Left ventricle myocardium inferior (tissue), 1 donor: ENCODE measurements at regions not wholly inside any gene's neighbourhood (a gene's known extent, or its start where the extent isn't known, plus 50 kb on each side); places are given as distances from the start of the nearest gene placed in this dataset.
A peak's percentile ranks its signal among the peaks of the same experiment; 100 is the strongest.

ENCODE experiments used
- DNase-seq: peaks from one replicate; pipeline ENCODE4 v3.0.0-alpha.2; 2020
- H3K27ac ChIP-seq: fragments of 200-600 bp; replicated peaks from 2 replicates; pipeline ENCODE4 v1.8.0; 2021
- H3K27me3 ChIP-seq: fragments of 200-600 bp; 2 replicates; pipeline ENCODE4 v1.8.0; 2021; ENCODE audit warnings: low read depth
- H3K36me3 ChIP-seq: fragments of 200-600 bp; 2 replicates; pipeline ENCODE4 v1.8.0; 2021
- H3K4me1 ChIP-seq: fragments of 200-600 bp; 2 replicates; pipeline ENCODE4 v1.8.0; 2021
- H3K4me3 ChIP-seq: fragments of 200-600 bp; 2 replicates; pipeline ENCODE4 v1.8.0; 2021; ENCODE audit warnings: mild to moderate bottlenecking, moderate library complexity
- H3K9me3 ChIP-seq: fragments of 200-600 bp; replicated peaks from 2 replicates; pipeline ENCODE4 v1.8.0; 2021
- intact Hi-C: fragments of 100-400 bp; cut with micrococcal nuclease; formaldehyde crosslinking; loops from one replicate; pipeline ENCODE4 v1.11.0; 2022
- TF ChIP-seq, protein P1 (sequence below): fragments of 200-600 bp; IDR thresholded peaks from 2 replicates; pipeline ENCODE4 v1.8.0; 2021; ENCODE audit warnings: antibody characterized with exemption, mild to moderate bottlenecking, borderline replicate concordance
- donor health status: DM: no; HTN: yes; CAD: no; lungs with severe emphysema.

- Histone ChIP-seq H3K36me3 (no peaks in the 10 kb centered on the region), H3K27ac (no peak overlapping the region), H3K4me1 (no peaks in the 10 kb centered on the region), H3K4me3 (no peak overlapping the region), H3K9me3 (peaks cover 71% of the 10 kb centered on the region), H3K27me3 (peaks cover 47% of the 10 kb centered on the region)
- intact Hi-C loops = no loop called here
- TF ChIP-seq, protein P1, sequence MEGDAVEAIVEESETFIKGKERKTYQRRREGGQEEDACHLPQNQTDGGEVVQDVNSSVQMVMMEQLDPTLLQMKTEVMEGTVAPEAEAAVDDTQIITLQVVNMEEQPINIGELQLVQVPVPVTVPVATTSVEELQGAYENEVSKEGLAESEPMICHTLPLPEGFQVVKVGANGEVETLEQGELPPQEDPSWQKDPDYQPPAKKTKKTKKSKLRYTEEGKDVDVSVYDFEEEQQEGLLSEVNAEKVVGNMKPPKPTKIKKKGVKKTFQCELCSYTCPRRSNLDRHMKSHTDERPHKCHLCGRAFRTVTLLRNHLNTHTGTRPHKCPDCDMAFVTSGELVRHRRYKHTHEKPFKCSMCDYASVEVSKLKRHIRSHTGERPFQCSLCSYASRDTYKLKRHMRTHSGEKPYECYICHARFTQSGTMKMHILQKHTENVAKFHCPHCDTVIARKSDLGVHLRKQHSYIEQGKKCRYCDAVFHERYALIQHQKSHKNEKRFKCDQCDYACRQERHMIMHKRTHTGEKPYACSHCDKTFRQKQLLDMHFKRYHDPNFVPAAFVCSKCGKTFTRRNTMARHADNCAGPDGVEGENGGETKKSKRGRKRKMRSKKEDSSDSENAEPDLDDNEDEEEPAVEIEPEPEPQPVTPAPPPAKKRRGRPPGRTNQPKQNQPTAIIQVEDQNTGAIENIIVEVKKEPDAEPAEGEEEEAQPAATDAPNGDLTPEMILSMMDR = no peak
- peak; percentile 1 for DNase-seq
Observed at GRCh38 chr12:34395056-34396005, 373.0 kb downstream of the ALG10 start.

DNA sequence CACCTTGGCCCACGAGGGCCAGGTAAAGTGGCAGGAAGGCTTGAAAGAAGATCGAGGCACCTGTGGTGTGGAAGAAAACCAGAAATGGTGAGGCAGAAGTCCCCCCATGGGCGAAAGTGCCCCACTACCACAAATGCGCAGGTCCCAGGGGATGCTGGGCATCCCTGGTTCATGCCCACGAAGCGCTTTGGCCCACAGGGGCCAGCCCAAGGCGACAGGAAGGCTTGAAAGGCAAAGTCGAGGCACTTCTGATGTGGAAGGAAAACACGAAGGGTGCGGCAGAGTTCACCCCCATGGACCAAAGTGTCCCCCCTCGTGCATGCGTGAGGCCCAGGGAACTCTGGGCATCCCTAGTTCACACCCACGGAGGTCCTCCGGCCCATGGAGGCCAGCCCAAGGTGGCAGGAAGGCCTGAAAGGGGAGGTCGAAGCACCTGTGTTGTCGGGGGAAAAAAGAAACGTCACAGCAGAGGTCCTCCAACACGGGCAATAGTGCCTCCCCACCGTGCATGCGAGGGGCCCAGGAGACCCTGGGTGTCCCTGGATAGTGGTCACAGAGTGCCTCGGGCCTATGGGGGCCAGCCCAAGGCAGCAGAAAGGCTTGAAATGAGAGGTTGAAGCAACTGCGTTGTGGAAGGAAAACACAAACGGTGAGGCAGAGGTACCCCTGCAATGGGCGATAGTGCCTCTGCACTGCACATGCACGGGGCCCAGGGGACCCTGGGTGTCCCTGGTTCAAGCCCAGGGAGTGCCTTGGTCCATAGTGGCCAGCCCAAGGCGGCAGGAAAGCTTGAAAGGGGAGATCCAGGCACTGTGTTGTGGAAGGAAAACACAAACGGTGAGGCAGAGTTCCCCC, 373.9 kb downstream of the ALG10 start:
- H3K36me3 ChIP-seq = no peaks in the 10 kb centered on the region
- H3K4me1 ChIP-seq = no peaks in the 10 kb centered on the region
- no peak overlapping the region for H3K27ac ChIP-seq
- TF ChIP-seq, protein P1 = no peak
- DNase-seq = peak; percentile 5
- peaks cover 38% of the 10 kb centered on the region for H3K27me3 ChIP-seq
- H3K4me3 ChIP-seq = no peak overlapping the region
- peaks cover 77% of the 10 kb centered on the region for H3K9me3 ChIP-seq
- intact Hi-C loops = no loop called here

GRCh38 chr12:34396861-34397590, 374.7 kb downstream of the ALG10 start:
- TF ChIP-seq, protein P1 = no peak
- no peaks in the 10 kb centered on the region for H3K36me3 ChIP-seq
- no peaks in the 10 kb centered on the region for H3K4me1 ChIP-seq
- H3K27ac ChIP-seq = no peak overlapping the region
- intact Hi-C loops = no loop called here
- H3K9me3 ChIP-seq = peaks cover 76% of the 10 kb centered on the region
- H3K27me3 ChIP-seq = peaks cover 30% of the 10 kb centered on the region
- H3K4me3 ChIP-seq = no peak overlapping the region
- DNase-seq = peak; percentile 5

GRCh38 chr12:34397591-34398365, 375.5 kb downstream of the ALG10 start:
- Histone ChIP-seq H3K27ac (no peak overlapping the region), H3K4me1 (no peaks in the 10 kb centered on the region), H3K9me3 (peaks cover 76% of the 10 kb centered on the region), H3K4me3 (no peak overlapping the region), H3K36me3 (no peaks in the 10 kb centered on the region), H3K27me3 (peaks cover 28% of the 10 kb centered on the region)
- intact Hi-C loops = no loop called here
- DNase-seq = peak; percentile 8
- TF ChIP-seq, protein P1 = no peak

DNA sequence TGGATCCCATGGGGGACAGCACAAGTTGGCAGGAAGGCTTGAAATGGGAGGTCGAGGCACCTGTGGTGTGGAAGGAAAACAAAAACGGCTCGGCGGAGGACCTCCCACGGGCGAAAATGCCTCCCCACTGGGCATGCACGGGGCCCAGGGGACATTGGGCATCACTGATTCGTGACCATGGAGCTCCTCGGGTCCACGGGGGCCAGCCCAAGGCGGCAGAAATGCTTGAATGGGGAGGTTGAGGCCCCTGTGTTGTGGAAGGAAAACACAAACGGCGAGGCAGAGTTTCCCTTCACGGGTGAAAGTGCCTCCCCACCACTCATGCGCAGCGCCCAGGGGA, 376.0 kb downstream of the ALG10 start:
- no peak overlapping the region for H3K4me3 ChIP-seq
- H3K27me3 ChIP-seq = peaks cover 28% of the 10 kb centered on the region
- intact Hi-C loops = no loop called here
- no peaks in the 10 kb centered on the region for H3K36me3 ChIP-seq
- H3K27ac ChIP-seq = no peak overlapping the region
- H3K4me1 ChIP-seq = no peaks in the 10 kb centered on the region
- TF ChIP-seq, protein P1 = no peak
- no peak for DNase-seq
- peaks cover 76% of the 10 kb centered on the region for H3K9me3 ChIP-seq
